OCI-LY3 (cell line): ENCODE measurements at regions not wholly inside any gene's neighbourhood (a gene's known extent, or its start where the extent isn't known, plus 50 kb on each side); places are given as distances from the start of the nearest gene placed in this dataset.

Source experiments
- H2AFZ ChIP-seq: fragments of 200-600, 300-600 bp; shearing (Covaris generic); 2 replicates; pipeline ENCODE4 v1.6.0; 2014; ENCODE audit warnings: antibody characterized with exemption, low read depth, low read length
- H3K27ac ChIP-seq: fragments of 200-600, 300-600 bp; sonication (generic); 2 replicates; pipeline ENCODE4 v1.5.1; 2014; ENCODE audit warnings: mild to moderate bottlenecking, low read length, moderate library complexity, mixed read lengths
- H3K27me3 ChIP-seq: fragments of 200-600, 300-600 bp; sonication (generic); 2 replicates; pipeline ENCODE4 v1.6.1; 2014; ENCODE audit warnings: low read depth, low read length, mixed read lengths
- H3K36me3 ChIP-seq: fragments of 200-600, 300-600 bp; sonication (generic); replicated peaks from 2 replicates; pipeline ENCODE3; 2014; ENCODE audit warnings: low read depth, low read length, mixed read lengths
- H3K4me1 ChIP-seq: fragments of 300-600, 200-600 bp; sonication (generic); 2 replicates; pipeline ENCODE4 v1.6.1; 2014; ENCODE audit warnings: low read length, mixed read lengths
- H3K4me2 ChIP-seq: fragments of 200-600, 300-600 bp; sonication (generic); 2 replicates; pipeline ENCODE4 v1.6.1; 2014; ENCODE audit warnings: low read length, mixed read lengths
- H3K4me3 ChIP-seq: fragments of 300-600, 200-600 bp; sonication (generic); 2 replicates; pipeline ENCODE4 v1.5.1; 2014; ENCODE audit warnings: antibody characterized with exemption, mild to moderate bottlenecking, low read length, moderate library complexity
- H3K79me2 ChIP-seq: fragments of 300-600, 200-600 bp; shearing (Covaris generic); 2 replicates; pipeline ENCODE4 v1.6.1; 2014; ENCODE audit warnings: mild to moderate bottlenecking, low read length, mixed read lengths
- H3K9ac ChIP-seq: fragments of 300-600, 200-600 bp; shearing (Covaris generic); 2 replicates; pipeline ENCODE4 v1.6.0; 2014; ENCODE audit warnings: mild to moderate bottlenecking, low read length, moderate library complexity
- H3K9me3 ChIP-seq: fragments of 200-600, 300-600 bp; shearing (Covaris generic); 2 replicates; pipeline ENCODE4 v1.6.1; 2014; ENCODE audit warnings: low read length, mixed read lengths; ENCODE audit not compliant: insufficient read depth
- H4K20me1 ChIP-seq: fragments of 200-600, 300-600 bp; sonication (generic); 2 replicates; pipeline ENCODE4 v1.6.1; 2016; ENCODE audit warnings: low read length, mixed read lengths; ENCODE audit not compliant: insufficient read depth
- EZH2phosphoT487 ChIP-seq: fragments of 200-600 bp; shearing (Covaris generic); IDR thresholded peaks from 2 replicates; pipeline ENCODE4 v1.6.1; 2018; ENCODE audit warnings: antibody characterized with exemption, mixed run types, low read depth
- TF ChIP-seq, protein P1 (sequence below): fragments of 200-600, 300-600 bp; sonication (generic); IDR thresholded peaks from 2 replicates; pipeline ENCODE4 v1.5.1; 2014; ENCODE audit warnings: antibody characterized with exemption, low read length, low read depth

GRCh38 chr6:44680202-44680720 lies 292.8 kb downstream of the CDC5L start:
- Histone ChIP-seq H3K27ac (no peak overlapping the region), H3K4me1 (0 out of 2 replicates have a peak, but pooled peaks cover 3% of the 10 kb centered on the region)

DNA sequence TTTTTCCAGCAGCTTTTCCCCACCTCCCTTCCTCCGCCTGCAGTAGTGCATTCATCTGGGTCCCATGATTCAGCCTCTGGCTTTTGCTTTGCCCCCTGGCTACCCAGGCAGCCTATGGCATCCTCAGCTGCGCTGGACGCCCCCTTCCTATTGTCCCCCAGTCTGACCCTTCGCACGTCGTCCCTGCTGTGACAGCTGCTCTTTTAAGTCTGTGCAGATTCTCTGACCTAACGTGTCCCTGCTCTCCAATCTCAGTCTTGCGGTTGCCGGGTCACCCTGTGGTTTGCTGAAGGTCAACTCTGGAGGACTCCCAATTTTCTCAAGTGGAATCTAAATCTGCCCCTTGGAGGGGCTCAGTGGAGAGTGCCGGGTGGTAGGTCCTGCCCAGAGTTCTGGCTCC lies 294.3 kb downstream of the CDC5L start:
- Histone ChIP-seq H3K9me3 (no peaks in the 10 kb centered on the region), H3K79me2 (no peaks in the 10 kb centered on the region), H3K36me3 (no peaks in the 10 kb centered on the region), H3K4me3 (no peak overlapping the region), H3K4me1 (0 out of 2 replicates have a peak, but pooled peaks cover 3% of the 10 kb centered on the region), H4K20me1 (no peaks in the 10 kb centered on the region), H2AFZ (no peak overlapping the region), H3K27me3 (no peaks in the 10 kb centered on the region), H3K9ac (no peak overlapping the region), H3K27ac (no peak overlapping the region), H3K4me2 (no peak overlapping the region)
- TF ChIP-seq, protein P1, sequence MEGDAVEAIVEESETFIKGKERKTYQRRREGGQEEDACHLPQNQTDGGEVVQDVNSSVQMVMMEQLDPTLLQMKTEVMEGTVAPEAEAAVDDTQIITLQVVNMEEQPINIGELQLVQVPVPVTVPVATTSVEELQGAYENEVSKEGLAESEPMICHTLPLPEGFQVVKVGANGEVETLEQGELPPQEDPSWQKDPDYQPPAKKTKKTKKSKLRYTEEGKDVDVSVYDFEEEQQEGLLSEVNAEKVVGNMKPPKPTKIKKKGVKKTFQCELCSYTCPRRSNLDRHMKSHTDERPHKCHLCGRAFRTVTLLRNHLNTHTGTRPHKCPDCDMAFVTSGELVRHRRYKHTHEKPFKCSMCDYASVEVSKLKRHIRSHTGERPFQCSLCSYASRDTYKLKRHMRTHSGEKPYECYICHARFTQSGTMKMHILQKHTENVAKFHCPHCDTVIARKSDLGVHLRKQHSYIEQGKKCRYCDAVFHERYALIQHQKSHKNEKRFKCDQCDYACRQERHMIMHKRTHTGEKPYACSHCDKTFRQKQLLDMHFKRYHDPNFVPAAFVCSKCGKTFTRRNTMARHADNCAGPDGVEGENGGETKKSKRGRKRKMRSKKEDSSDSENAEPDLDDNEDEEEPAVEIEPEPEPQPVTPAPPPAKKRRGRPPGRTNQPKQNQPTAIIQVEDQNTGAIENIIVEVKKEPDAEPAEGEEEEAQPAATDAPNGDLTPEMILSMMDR: no peak

More at GRCh38 chr6:44680202-44680720, 292.8 kb downstream of the CDC5L start:
- Histone ChIP-seq H3K79me2 (no peaks in the 10 kb centered on the region), H3K36me3 (no peaks in the 10 kb centered on the region), H3K27me3 (no peaks in the 10 kb centered on the region), H2AFZ (no peak overlapping the region), H3K9ac (no peak overlapping the region), H3K9me3 (no peaks in the 10 kb centered on the region), H4K20me1 (no peaks in the 10 kb centered on the region), H3K4me3 (no peak overlapping the region), H3K4me2 (no peak overlapping the region)
- TF ChIP-seq EZH2phosphoT487: no peak
- TF ChIP-seq, protein P1: no peak

DNA sequence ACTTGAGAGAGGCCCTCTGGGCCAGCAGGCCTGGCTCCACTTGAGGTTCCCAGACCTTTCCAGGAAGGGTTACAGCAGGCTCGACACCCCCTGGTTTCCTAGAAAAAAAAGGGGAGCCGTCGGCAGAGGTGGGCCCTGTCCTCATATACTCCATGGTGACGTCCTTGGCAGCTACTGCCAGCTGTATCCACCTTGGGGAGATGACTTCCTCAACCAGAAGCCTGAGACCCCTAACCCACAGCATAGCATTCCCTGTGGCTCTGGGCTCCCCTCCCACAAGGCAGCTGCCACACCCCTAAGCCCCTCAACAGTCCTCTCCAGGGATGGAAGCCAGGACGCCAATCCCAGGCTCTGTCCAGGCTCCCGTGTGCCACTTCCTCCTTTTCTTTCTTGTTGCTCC lies 294.8 kb downstream of the CDC5L start:
- Histone ChIP-seq H3K4me2 (no peak overlapping the region), H3K9ac (no peak overlapping the region), H4K20me1 (no peaks in the 10 kb centered on the region), H3K79me2 (no peaks in the 10 kb centered on the region), H3K4me3 (no peak overlapping the region), H3K4me1 (0 out of 2 replicates have a peak, but pooled peaks cover 3% of the 10 kb centered on the region), H2AFZ (no peak overlapping the region), H3K27ac (no peak overlapping the region), H3K27me3 (no peaks in the 10 kb centered on the region), H3K36me3 (no peaks in the 10 kb centered on the region), H3K9me3 (no peaks in the 10 kb centered on the region)
- TF ChIP-seq, protein P1: no peak
- TF ChIP-seq EZH2phosphoT487: no peak

DNA sequence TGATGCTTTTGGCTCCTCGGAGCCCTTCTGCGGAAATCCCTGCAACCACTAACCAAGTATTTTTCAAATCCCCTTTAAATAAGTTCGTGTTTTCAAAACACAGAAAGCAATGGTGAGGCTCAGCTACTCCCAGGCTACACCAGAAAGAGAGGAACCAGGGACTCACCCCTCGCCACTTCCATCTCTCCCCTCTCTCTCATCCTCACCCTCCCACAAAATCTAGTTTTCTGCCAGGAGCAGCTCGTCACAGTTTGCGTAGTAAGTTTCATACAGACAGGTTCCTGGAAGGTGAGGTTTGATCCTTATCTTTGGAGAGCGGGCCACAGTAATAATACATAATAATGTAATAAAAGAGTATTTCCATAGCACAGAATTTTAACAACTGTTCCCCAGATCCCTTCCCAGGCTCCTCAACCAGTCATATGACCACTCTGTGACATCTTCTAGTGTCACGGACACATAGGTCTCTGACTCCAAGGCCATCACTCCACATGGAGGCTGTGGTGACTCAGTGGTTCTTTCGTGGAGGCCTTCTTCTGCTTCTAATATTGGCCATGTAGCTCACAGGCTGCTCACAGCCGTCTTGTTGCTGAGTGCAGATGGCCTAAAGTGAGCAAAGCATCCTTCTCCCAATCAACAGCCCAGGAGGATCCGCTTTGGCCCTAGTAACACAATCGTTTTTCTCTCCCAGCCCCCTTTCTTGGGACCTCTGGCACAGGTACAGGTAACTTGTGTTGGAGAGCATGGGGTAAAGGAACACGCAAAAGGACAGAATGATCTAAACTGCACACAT lies 295.7 kb downstream of the CDC5L start:
- Histone ChIP-seq H3K9me3 (no peaks in the 10 kb centered on the region), H3K9ac (no peak overlapping the region), H3K27ac (no peak overlapping the region), H3K27me3 (no peaks in the 10 kb centered on the region), H3K4me2 (no peak overlapping the region), H4K20me1 (no peaks in the 10 kb centered on the region), H2AFZ (no peak overlapping the region), H3K4me3 (no peak overlapping the region), H3K36me3 (no peaks in the 10 kb centered on the region), H3K79me2 (no peaks in the 10 kb centered on the region), H3K4me1 (0 out of 2 replicates have a peak, but pooled peaks cover 3% of the 10 kb centered on the region)
- no peak for TF ChIP-seq EZH2phosphoT487
